ENCODE measurements at regions not wholly inside any gene's neighbourhood (a gene's known extent, or its start where the extent isn't known, plus 50 kb on each side); places are given as distances from the start of the nearest gene placed in this dataset.

- Histone ChIP-seq H2AK5ac (ENCODE audit: low read depth, low read length) (no peak overlapping the region), H3K23ac (ENCODE audit: insufficient read length) (no peak overlapping the region), H3K18ac (ENCODE audit: extremely low read depth, low read length) (no peak overlapping the region), H3K4me2 (ENCODE audit: insufficient read depth in 1 of 2, low read depth in 2 of 2, low read length in 2 of 2) (no peak overlapping the region), H3K79me1 (ENCODE audit: low read depth, low read length) (no peaks in the 10 kb centered on the region), H3K4me1 (replicated peaks in 1 of 4; ENCODE audit: control insufficient read depth in 3 of 4, insufficient read depth in 4 of 4, low read length in 3 of 4) (peaks cover 0 to 4% (median 1%) of the 10 kb centered on the region in 4 experiments; a peak in 2 of 7 replicates), H4K8ac (ENCODE audit: extremely low read depth, insufficient read depth, low read length) (no peak overlapping the region), H3K23me2 (ENCODE audit: low read depth, low read length) (no peaks in the 10 kb centered on the region), H4K20me1 (replicated peaks in 1 of 2; ENCODE audit: control insufficient read depth in 1 of 2, insufficient read depth in 2 of 2, low read length in 2 of 2) (no peaks in the 10 kb centered on the region), H3K4ac (replicated peaks; ENCODE audit: insufficient read length, low read depth, low read length) (no peak overlapping the region), H2BK15ac (ENCODE audit: low read length) (no peak overlapping the region), H3K4me3 (ENCODE audit: extremely low read depth in 1 of 4, insufficient read depth in 2 of 4, low read depth in 3 of 4, low read length in 4 of 4) (no peak overlapping the region), H2BK20ac (ENCODE audit: low read length) (no peak overlapping the region), H4K91ac (replicated peaks; ENCODE audit: insufficient read length, low read length) (no peak overlapping the region), H3K36me3 (ENCODE audit: control insufficient read depth in 2 of 4, insufficient read depth in 4 of 4, low read length in 3 of 4) (no peaks in the 10 kb centered on the region), H3K79me2 (ENCODE audit: control insufficient read depth in 1 of 2, insufficient read depth in 2 of 2, low read length in 2 of 2) (no peaks in the 10 kb centered on the region), H2BK12ac (ENCODE audit: low read depth, low read length) (no peak overlapping the region), H3K56ac (replicated peaks; ENCODE audit: insufficient read length, low read depth, low read length) (no peak overlapping the region), H3K27ac (ENCODE audit: low read depth, low read length) (no peak overlapping the region), H3K27me3 (replicated peaks in 1 of 4; ENCODE audit: control insufficient read depth in 3 of 4, extremely low read depth in 1 of 4, insufficient read depth in 3 of 4, low read length in 3 of 4) (no peaks in the 10 kb centered on the region), H3K14ac (ENCODE audit: insufficient read length) (no peak overlapping the region), H2BK120ac (replicated peaks; ENCODE audit: low read depth, low read length) (no peak overlapping the region), H2AFZ (ENCODE audit: low read length) (no peak overlapping the region), H4K5ac (ENCODE audit: insufficient read length, low read depth, low read length) (no peak overlapping the region), H2BK5ac (ENCODE audit: low read depth, low read length) (no peak overlapping the region), H3K9me3 (ENCODE audit: insufficient read depth in 2 of 2, low read depth in 1 of 2, low read length in 1 of 2) (no peaks in the 10 kb centered on the region), H3K9ac (replicated peaks in 1 of 4; ENCODE audit: extremely low read depth in 1 of 4, low read depth in 3 of 4, low read length in 3 of 4) (no peak overlapping the region)
- ChIA-PET CTCF (ENCODE audit: partially characterized antibody) (interaction anchor here (1.7 kb wide), 1 partner anchor 18 kb away, joined by 4 read pairs; no protein-coding TSS in a partner anchor), POLR2A (ENCODE audit: partially characterized antibody) (no interaction called here)
- FAIRE-seq (no peak), DNase-seq (ENCODE audit: low read depth in 1 of 2, low spot score in 2 of 2) (no peak)
- 93% methylated on average over 7 of the region's 7 CpGs; no CpG with 5 or more reads in 1 of the 2 experiments for WGBS, 2 experiments (ENCODE audit: extremely low coverage in 1 of 2, insufficient coverage in 1 of 2, insufficient read length in 1 of 2, insufficient replicate concordance in 2 of 2, low coverage in 1 of 2, low lambda C conversion rate in 2 of 2, missing lambda C conversion rate in 1 of 2)
- TF ChIP-seq JUN (IDR thresholded peaks at IDR 0.05; ENCODE audit: low read depth, low read length) (no peak), RNF2 (IDR thresholded peaks at IDR 0.05; ENCODE audit: borderline replicate concordance, low read depth, low read length, missing control alignments, poor library complexity, severe bottlenecking) (no peak)
Measured at GRCh38 chr20:57879437-57879778, 169.6 kb upstream of the PMEPA1 start.

All from H1 (cell line).